MM.1S (cell line): ENCODE measurements at regions not wholly inside any gene's neighbourhood (a gene's known extent, or its start where the extent isn't known, plus 50 kb on each side); places are given as distances from the start of the nearest gene placed in this dataset.

Experiments
- CTCF ChIP-seq: fragments of 300-600 bp; sonication (generic); IDR thresholded peaks from 2 replicates; pipeline ENCODE4 v1.5.1; 2016; ENCODE audit warnings: antibody characterized with exemption, low read length, mixed read lengths
- EZH2phosphoT487 ChIP-seq: fragments of 300-600 bp; sonication (generic); IDR thresholded peaks from 2 replicates; pipeline ENCODE4 v1.6.1; 2018; ENCODE audit warnings: antibody characterized with exemption, low read length

DNA sequence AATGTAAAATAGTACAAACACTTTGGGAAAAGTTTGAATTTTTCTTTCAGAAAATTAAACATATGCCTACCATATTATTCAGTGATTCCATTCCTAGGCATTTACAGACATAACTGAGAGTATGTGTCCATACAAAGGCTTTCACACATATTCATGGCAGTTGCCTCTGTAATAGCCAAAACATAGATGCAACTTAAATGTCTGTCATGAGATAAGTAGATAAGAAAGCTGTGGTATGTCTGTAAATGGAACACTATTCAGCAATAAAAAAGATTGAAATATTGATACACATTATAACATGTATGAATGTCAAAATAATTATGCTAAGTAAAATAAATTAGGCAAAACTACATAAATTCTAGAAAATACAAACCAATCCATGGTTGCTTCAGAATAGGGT is 964.5 kb upstream of the MBL2 start:
- TF ChIP-seq EZH2phosphoT487 (no peak), CTCF (no peak)
